ENCODE measurements at regions not wholly inside any gene's neighbourhood (a gene's known extent, or its start where the extent isn't known, plus 50 kb on each side); places are given as distances from the start of the nearest gene placed in this dataset.

- no peak for DNase-seq
Observed at GRCh38 chr17:79233916-79234551, 159.4 kb downstream of the ENGASE start.

DNA sequence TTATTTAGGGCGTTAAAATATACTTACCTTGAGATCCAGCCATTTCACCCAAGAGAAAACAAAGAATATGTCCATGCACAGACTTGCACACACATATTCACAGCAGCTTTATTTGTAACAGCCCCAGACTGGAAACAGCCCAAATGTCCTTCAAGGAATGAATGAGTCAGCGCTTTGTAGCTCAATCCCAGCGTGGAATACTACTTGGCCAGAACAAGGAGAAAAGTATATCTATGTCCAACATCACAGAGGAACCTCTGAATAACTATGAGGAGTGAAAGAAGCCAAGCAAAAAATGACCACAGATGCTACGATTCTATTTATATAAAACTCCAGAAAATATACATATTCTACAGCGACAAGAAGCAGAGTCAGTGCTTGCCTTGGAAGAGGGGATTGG lies 158.3 kb downstream of the ENGASE start:
- DNase-seq: no peak

DNA sequence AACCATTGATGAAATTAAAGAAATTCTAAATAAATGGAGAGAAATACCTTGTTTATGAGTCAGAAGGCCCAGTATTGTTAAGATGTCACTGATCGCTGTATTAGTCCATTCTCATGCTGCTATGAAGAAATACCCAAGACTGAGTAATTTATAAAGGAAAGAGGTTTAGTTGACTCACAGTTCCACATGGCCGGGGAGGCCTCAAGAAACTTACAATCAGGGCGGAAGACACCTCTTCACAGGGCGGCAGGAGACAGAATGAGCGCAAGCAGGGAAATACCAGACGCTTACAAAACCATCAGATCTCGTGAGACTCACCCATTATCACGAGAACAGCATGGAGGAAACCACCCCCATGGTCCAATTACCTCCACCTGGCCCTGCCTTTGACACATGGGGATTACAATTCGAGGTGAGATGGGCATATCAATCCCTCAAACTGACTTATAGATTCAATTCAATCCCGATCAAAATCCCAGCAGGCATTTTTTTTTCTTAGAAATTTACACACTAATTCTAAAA lies 157.2 kb downstream of the ENGASE start:
- DNase-seq: no peak

- DNase-seq: no peak
Observed at GRCh38 chr17:79230576-79230975, 156.0 kb downstream of the ENGASE start.

GRCh38 chr17:79226037-79226436 lies 151.4 kb downstream of the ENGASE start:
- DNase-seq: no peak

DNA sequence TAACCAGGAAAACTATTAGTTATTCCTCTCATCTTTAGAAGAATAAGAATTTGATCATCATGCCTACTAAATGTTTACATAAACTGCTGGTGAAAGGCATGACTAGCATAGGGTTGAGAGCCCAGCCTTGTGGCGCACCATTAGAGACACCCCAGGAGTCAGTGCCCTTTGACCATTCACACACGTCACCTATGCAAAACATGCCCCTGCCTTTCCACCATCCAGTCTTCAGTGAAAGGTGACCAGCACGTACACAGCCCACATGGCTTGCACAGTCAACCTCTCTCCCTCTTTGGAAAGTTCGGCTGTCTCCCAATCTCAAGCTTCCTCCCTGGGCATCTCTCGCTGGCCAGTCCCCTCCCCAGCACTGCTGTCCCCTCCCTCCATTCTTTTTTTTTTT lies 150.3 kb downstream of the ENGASE start:
- DNase-seq: no peak

DNA sequence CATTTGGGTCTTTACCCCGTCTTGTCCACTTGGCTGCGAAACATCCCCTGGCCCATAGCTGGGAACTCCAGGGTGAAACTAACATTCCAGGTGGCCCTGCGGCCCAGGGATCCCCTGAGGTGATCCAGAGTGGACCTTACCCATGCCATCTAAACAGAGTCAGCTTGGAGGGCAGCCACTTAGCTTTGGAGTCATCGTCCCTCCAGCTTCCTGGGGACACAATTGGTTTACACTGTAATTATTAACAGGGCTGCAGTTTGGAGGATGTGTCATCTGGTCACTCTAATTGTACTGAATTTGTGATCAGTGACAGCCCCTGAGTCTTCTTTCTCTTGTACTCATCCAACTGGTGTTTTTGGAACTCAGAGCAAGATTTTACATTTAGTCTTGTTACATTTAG lies 149.9 kb downstream of the ENGASE start:
- no peak for DNase-seq

DNA sequence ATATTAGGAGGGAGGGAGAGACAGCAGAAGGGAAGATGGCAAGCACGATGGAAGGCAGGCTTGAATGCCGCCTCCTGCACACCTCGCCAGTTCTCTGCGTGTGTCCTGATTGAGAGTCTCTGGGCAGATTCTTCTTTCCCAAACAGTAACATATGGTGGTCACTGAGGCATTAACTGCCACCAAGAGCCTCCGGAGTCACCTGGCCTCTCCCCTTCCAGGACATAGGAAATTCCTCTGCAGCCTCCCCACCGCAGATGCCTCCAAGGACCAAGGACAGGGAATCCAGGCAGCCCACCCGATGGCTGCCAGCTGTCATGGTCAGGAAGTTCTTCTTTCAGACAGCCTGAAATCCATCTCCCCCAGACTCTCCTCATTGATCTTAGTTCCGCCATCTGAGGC lies 149.3 kb downstream of the ENGASE start:
- DNase-seq: no peak

DNA sequence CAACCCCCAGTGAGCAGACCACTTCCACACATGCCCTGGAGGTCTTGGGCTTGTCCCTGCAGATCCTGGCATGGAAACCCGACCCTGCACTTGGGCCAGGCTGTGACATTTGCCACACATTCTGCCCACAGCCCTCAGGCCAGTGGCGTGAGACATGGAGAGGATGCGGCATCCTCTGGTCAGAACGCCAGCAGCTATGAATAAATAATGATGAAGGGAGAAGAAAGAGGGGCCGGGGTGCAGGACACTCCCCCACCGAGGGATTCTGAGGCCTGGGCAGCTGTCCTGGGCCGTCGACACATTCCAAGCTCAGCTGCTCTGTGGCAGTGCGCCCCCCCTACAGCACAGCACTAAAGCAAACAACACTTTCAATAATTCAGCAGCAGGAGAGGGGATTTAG lies 148.8 kb downstream of the ENGASE start:
- DNase-seq: no peak

- DNase-seq: no peak
Observed at GRCh38 chr17:79221597-79221996, 147.0 kb downstream of the ENGASE start.

DNA sequence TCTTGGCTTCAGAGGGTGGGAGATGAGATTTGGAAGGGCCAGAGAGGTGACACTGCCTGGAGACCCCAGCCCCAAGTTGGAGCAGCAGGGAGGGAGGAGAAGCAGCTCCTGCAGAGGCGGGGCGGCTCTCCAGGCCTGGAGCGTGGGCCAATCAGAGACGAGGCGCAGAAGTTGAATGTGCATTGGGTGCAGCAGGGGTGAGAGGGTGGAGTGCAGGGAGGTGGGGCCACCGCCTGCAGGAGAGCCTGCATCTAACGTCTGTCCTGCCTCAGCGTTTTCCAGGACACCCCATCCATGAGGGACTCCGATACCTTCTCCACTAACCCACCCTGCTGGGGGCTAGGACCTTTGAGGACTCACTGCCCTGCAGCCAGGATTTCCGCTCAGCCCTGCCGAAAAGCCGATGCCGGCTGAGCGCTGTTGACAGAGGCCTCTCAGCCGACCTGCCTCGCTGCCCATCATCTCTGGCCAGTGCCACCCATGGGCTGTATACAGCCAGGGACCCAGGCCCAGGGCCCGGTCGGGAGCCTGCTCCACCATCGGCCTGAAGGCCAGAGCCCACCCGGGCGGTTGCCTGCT lies 146.2 kb downstream of the ENGASE start:
- no peak for DNase-seq

DNA sequence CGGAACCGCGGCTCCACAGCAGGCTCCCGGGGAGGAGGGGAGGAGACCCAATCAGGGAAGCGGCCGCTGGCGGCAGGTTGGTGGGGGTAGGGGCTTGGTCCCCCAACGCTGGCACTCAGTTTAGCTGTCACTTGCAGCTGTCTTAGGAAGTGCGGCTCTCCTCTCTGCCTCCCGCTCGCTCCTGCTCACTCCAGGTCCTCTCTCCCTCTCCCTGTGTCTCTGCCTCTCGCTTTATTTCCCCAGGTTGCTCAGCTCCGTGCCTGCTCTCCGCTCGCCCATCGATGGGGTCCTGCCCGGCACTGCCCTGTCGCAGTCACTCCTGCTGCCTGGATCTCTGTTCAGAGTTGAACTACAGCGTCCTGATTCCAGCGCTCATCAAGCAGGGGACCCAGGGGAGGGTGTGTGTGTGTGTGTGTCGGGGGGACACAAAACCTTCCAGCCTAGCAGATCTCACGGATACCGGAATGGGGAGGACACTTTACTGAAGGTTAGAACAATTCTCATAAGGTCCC lies 145.6 kb downstream of the ENGASE start:
- no peak for DNase-seq

DNA sequence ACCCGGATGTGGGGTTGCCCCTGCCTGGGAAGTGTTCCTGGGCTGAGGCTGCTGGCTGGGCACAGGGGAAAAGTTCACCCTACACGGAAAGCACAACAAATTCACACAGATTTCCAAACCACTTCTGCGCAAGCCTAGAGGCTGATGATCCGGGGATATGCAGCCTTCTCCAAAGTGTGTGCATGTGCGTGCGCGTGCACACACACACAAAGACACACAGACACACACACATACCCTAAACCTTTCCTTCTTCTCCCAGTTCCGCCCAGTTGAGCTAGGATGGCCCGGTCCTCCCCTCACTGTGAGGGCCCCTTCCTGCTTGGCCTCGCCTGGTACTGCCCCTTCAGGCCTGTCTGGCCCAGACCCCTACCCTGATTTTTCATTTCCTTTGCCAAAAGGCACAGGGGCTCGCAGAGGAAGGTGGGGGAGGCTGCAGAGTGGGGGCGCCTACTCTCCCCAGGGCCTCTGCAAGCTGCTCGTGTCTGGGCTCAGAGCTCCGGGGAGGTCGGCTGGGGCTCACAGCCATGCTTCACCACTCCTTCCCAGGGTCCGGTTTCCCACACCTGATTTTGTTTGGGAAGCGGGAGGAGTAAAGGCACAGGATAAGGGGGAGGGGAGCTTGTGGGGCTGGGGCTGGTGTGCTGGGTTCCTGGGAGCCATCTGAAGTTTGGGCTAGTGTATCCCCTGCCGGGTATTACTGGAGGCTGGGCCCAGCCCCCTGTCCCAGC lies 144.7 kb downstream of the ENGASE start:
- no peak for DNase-seq

DNA sequence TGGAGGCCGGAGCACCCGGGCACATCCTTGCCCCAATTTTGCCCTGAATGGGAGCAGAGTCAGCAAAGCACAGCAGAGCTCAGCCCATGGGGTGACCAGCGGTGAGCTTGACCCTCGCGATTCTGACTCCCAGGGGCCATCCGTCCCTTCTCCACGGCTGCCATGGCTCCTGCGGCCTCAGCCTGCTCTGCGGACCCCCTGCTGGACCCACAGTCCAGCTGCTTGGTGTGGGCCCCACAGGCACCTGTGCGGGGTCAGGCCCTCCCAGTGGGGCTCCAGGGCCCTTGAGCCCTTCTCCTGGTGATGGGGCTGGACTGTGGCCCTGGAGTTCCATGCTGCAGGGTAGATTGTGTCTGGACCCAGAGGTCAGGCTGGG lies 144.2 kb downstream of the ENGASE start:
- DNase-seq: no peak

GRCh38 chr17:79218175-79218824 lies 143.7 kb downstream of the ENGASE start:
- DNase-seq: no peak

GRCh38 chr17:79217473-79218135 lies 143.0 kb downstream of the ENGASE start:
- DNase-seq: no peak

- no peak for DNase-seq
Observed at GRCh38 chr17:79216826-79217225, 142.2 kb downstream of the ENGASE start.

GRCh38 chr17:79216391-79216790 lies 141.8 kb downstream of the ENGASE start:
- DNase-seq: no peak

DNA sequence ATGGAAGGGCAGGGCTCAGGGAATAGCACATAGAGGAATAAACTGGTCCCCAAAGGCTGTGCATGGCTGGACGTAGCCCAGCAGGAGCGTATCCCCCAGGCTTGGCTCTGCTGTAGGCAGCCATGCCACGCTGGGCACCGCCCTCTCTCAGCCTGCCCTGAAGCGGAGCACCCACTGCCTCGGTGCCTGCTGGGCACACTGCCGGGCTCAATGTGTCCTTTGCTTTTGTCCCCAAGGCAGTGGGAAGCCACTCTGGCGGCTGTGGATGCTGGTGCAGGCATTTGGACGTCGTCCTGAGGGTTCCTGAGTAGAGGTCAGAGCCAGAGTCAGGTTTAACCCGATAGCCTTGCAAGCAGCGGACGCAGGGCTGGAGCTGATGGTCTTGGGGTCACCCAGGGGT lies 141.0 kb downstream of the ENGASE start:
- no peak for DNase-seq

GRCh38 chr17:79214940-79215604 lies 140.4 kb downstream of the ENGASE start:
- no peak for DNase-seq

DNA sequence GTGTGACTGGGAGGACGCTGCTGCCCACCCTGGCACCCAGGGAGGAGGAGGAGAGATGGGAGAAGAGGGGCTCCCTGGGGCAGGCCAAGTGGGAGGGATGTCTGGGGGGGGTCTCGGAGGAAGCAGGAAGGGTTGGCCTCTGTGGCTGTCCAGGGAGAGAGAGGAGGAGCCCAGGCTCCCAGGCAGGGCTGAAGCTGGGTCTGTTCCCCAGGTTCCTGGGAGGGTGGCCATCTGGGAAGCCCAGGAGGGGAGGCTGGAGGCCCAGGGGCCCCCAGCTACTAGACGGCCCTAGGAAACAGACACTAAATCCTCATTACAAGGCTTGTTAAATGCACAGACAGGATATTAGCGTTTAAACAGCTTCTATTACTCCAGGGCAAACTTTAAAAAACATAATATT lies 139.8 kb downstream of the ENGASE start:
- DNase-seq: no peak

DNA sequence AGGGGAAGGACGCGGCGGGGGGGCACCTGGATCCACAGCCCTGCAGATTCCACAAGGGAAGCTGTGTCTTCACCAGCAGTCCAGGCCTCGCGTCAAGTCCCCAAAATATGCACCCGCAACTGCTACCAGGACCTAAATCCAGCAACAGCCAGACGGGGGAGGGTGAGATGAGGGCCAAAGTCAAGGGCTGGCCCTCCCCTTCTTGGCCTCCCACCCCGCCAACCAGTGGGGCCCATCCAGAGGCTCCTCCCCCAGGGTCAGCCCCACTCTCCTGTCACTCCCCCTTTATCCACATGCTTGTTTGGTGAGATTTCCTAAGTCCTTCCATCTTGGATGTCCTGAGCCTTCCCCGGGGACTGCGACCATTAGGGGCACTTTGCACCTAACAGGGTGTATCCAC lies 138.7 kb downstream of the ENGASE start:
- DNase-seq: no peak
